Frontal cortex (tissue), 3 donors: ENCODE measurements at regions not wholly inside any gene's neighbourhood (a gene's known extent, or its start where the extent isn't known, plus 50 kb on each side); places are given as distances from the start of the nearest gene placed in this dataset.

ENCODE experiments used
- DNase-seq, 2 donors: peaks; one replicate each; pipeline ENCODE4 v3.0.0; 2012; ENCODE audit warnings: low spot score in 2 of 2
- FAIRE-seq: peaks from 2 replicates; lab custom pipeline; 2012; peaks lifted over from hg19 to GRCh38; lab: Jason Lieb, UNC
- donor health status: control.
- donor health status: control.
- donor health status: control.

DNA sequence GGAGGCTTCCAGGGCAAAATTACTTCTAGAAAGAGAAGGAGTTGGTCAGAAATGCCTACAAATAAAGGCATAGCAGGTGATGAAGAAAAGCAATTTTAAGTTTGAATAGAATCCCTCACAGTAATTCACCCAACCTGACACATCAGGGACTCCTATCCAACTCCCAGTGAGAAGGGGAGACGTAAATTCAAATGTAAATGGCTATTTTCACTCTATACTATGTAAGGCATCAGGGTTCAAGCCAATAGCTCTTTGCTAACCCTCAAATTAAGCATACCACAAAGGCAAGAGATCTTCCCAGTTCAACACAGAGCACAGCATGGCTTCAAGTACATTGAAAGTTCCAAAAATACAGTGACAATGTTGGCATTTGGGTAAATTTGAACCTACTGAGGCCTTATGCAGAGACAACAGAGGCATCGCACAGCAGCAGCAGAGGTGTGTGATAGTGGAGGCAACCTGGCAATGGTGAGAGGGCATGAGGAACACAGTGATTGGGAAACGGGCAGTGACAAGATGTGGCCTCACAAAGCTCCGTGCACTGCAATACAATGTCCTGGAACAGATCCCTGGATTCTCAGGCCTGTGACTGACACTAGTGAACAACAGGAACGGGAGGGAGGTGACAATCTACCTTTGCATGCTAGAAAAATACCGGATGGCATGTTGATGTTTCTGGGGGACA is 95.7 kb downstream of the VSTM2A start:
- FAIRE-seq (no peak), DNase-seq (no peak)

DNA sequence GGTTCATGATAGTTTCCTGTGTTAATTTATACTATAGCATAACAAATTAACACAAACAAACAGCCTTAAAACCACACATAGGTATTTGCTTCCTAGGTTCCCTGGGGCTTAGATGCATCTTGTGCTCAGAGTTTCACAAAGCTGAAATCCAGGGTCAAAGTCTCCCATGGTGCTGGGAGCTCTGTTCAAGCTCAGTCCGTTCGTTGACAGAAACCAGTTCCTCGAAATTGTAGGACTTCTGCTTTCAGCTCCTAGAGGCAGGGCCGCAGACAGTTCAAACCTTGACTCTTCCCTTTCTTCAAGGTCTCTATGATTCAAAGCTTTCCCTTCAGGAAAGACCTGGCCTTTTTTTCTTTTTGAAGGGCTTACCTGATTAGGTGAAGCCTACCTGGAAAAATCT is 90.5 kb downstream of the VSTM2A start:
- DNase-seq: no peak
- FAIRE-seq: no peak

DNA sequence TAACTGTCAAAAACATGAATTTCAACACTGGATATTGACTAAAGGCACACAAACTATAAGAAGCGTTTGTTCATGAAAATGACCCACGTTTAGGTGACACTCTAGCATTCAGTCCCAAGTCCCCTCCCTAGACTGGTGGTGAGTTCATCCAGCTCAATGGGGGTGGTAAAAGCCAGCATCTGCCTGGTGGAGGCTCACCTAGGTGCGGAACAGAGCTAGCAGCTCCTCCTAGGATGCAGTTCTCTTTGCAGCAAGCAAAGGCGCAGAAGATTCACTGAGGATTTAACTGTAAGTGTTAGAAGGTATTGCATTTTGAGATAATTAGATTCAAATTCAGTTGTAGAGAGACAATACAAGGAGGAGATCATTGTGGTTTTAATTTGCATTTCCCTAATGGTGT is 87.6 kb downstream of the VSTM2A start:
- DNase-seq (no peak), FAIRE-seq (no peak)

DNA sequence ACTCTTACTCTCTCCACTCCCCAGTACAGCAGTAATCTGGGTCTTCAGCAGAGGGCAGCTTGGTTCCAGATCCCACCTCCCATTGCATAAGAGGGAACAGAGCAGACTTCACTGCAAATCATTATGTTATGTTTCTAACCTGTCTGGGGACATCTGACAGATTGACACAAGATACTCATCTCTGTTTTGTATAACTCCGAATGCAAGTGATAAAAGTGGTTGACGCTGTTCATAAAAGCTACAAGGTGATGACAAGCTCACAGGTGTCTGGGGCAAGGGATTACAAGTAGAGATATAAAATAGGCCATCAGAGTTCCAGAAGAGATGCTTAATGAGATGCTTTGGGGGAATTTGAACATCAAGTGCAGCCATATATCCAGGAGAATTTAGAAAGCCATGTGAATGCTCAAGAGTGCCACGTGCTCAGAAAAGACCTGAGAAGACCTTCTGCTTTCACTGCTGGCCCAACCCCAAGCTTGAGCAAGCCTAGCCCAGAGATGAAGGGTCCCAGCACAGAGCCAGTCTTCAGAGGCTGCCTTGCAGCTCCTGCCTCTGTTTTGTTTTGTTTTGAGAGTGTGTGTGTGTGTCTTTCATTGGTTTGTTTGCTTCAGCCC is 80.6 kb downstream of the VSTM2A start:
- DNase-seq (no peak), FAIRE-seq (no peak)
